ENCODE measurements at regions not wholly inside any gene's neighbourhood (a gene's known extent, or its start where the extent isn't known, plus 50 kb on each side); places are given as distances from the start of the nearest gene placed in this dataset.
"Not testable (repeated sequence)": the region's sequence is repeated elsewhere in the genome, so short reads cannot be mapped to it uniquely, and the experiment has no call there.

DNA sequence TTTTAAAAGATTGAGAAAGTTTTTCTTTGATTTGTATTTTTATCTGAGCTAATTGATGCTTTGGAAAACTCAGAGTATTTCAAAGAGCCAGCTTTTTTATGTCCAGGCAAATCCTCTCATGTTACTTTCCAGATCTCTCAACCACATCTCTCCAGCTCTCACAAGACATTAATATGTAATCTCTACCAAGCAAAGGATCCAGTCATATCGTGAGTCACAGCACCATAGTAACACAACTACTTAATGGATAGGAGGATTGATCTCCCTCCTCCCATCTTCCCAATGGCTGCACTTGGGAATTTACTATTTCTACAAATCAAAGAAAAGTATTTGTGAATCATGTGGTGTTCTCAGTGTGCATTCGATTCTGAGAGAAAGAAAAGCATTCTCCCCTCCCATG is 63.3 kb downstream of the POU4F1 start:
- no peak for DNase-seq (ENCODE audit: low read depth)

DNA sequence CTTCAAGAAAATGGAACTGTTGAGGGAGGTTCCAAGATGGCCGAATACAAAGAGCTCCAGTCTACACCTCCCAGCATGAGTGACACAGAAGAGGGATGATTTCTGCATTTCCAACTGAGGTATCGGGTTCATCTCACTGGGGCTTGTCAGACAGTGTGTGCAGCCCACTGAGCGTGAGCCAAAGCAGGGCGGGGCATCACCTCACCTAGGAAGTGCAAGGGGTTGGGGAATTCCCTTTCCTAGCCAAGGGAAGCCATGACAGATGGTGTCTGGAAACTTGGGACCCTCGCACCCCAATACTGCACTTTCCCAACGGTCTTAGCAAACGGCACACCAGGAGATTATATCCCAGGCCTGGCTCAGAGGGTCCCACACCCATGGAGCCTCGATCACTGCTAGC is 77.3 kb downstream of the POU4F1 start:
- DNase-seq (ENCODE audit: low read depth) = not testable (repeated sequence)

- no peak for DNase-seq (ENCODE audit: low read depth)
Measured at GRCh38 chr13:78524936-78525335, 78.4 kb downstream of the POU4F1 start.

DNA sequence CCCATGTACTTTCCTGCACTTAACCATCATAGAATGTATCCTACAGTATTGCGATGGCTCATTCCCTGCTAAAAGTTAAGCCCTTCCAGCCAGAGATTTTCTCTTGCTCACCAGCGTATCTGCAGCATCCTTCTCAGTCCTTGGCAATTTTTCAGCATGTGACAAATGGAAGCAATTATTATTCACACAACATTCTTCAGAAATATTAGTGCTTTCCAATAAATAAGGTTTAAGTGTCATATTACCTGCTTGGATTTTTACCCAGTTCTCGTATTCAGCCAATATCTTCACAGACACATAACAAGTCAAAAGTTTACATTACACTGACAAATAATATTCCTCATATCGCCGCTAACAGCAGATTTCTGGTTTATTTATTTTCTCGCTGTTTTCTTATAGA is 82.3 kb downstream of the POU4F1 start:
- DNase-seq (ENCODE audit: low read depth) = no peak

GRCh38 chr13:78520425-78520824 is 82.9 kb downstream of the POU4F1 start:
- no peak for DNase-seq (ENCODE audit: low read depth)

DNA sequence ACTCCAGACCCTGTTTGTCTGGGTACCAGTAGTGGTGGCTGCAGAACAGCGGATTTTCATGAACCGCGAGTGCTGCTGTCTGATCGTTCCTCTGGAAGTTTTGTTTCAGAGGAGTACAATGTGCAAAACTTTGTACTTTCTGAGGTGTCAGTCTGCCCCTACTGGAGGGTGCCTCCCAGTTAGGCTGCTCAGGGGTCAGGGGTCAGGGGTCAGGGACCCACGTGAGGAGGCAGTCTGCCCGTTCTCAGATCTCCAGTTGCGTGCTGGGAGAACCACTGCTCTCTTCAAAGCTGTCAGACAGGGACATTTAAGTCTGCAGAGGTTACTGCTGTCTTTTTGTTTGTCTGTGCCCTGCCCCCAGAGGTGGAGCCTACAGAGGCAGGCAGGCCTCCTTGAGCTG is 84.9 kb downstream of the POU4F1 start:
- not testable (repeated sequence) for DNase-seq (ENCODE audit: low read depth)

DNA sequence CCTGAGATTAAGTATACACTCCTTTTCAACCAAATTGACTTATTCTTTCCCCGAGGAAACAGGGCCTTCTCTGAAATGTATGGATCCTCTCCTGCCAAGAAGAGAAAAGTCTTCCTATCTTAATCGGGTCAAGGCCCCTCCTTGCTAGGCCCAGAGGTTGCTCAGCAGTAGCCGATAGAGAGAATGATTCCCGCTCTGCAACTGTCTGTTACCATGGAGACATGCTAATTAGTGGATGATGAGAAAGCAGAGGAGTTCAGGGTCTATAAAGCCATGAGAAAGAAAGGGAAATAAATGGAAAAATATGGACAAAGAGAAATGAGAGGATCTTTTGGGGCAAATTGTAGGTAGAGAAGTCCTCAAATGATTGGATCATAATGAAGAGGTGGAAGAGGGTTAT is 103.5 kb downstream of the POU4F1 start:
- no peak for DNase-seq (ENCODE audit: low read depth)

DNA sequence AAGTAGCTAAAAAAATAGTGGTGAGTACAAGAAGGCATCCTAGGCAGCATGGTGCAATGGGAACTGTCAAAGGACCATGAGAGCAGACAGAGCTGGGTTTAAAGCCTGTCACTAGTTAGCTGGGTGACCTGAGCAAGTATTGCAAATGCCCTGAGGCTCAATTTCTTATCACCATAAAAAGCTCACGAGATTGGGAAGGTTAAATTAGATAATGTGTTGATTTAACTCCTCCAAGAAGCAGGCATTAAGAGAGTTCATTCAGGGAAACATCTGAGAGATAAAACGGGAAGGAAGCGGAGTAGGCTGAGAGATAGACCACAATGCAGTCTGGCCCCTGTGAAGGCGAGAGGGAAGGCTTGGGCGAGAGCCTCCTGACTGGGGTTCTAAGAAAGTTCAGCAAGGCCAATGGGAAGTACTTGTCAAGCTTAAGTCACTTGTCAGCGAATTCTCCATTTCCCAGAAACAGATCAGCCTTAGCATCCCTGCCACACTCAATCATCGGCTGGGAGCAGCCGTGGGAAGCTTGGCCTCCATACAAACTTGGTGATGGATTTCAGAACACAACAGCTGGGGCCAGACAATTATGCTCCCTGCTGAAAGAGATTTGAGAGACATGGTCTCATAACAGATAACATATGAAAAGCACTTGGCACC is 105.5 kb downstream of the POU4F1 start:
- no peak for DNase-seq (ENCODE audit: low read depth)

- DNase-seq (ENCODE audit: low read depth) = no peak
Measured at GRCh38 chr13:78491978-78492377, 111.4 kb downstream of the POU4F1 start.

- not testable (repeated sequence) for DNase-seq (ENCODE audit: low read depth)
Measured at GRCh38 chr13:78490225-78490624, 113.1 kb downstream of the POU4F1 start.

DNA sequence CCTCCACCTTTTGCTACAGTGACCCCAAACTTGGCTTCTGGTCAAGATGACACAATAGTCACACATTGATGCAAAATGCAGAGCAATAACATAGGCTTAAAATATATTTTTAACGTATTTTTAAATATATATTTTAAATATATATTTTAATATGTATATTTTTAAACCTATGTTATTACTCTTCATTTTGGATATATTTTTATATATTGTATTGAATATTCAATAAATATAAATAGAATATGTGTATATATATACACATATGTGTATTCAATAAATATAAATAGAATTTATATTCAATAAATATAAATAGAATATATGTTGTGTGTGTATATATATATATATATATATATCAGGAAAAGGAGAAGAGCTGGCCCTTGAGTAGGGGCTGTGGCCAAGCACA is 115.6 kb downstream of the POU4F1 start:
- DNase-seq (ENCODE audit: low read depth) = no peak

DNA sequence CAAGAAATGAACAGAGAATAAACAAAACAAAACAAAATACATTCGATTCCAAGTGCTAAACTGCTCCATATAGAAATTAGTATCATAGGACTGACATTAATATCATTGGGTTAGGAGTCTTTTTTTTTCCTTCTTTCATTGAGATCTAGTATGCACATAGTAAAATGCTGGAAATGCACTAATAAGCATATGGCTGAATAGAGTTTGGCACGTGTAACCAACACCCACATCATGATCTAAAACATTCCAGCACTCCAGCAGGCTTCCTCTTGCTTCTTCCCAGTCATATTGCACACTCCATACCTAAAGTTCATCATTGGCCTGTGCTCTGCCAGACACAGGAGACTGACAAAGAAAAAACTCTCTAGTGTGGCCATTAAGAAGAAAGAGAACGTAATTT is 117.5 kb downstream of the POU4F1 start:
- DNase-seq (ENCODE audit: low read depth) = no peak

- DNase-seq (ENCODE audit: low read depth) = no peak
Measured at GRCh38 chr13:78478183-78478582, 125.2 kb downstream of the POU4F1 start.

GRCh38 chr13:78476910-78477309 is 126.4 kb downstream of the POU4F1 start:
- no peak for DNase-seq (ENCODE audit: low read depth)

- DNase-seq (ENCODE audit: low read depth) = no peak
Measured at GRCh38 chr13:78468621-78469020, 134.7 kb downstream of the POU4F1 start.

GRCh38 chr13:78465250-78465649 is 138.1 kb downstream of the POU4F1 start:
- DNase-seq (ENCODE audit: low read depth) = no peak

- no peak for DNase-seq (ENCODE audit: low read depth)
Measured at GRCh38 chr13:78460176-78460575, 143.2 kb downstream of the POU4F1 start.

DNA sequence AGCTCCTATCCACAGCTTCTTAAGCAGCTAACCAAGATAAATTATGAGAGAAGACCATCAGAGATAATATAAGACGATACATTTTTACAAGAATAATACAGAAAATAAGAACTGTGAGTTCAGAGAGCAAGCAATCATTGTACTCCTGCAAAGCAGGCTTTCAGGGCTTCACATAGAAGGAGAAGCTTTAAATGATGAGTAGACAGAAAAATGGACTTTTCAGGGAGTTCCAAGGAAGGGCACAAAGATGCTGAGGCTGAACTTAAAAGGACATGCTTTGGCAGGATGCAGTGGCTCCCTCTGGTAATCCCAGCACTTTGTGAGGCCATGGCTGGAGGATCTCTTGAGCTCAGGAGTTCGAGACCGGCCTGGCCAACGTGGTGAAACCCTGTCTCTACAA is 159.5 kb downstream of the POU4F1 start:
- no peak for DNase-seq (ENCODE audit: low read depth)

- DNase-seq (ENCODE audit: low read depth) = no peak
Measured at GRCh38 chr13:78437781-78438180, 165.6 kb downstream of the POU4F1 start.

- no peak for DNase-seq (ENCODE audit: low read depth)
Measured at GRCh38 chr13:78436311-78436710, 167.0 kb downstream of the POU4F1 start.

DNA sequence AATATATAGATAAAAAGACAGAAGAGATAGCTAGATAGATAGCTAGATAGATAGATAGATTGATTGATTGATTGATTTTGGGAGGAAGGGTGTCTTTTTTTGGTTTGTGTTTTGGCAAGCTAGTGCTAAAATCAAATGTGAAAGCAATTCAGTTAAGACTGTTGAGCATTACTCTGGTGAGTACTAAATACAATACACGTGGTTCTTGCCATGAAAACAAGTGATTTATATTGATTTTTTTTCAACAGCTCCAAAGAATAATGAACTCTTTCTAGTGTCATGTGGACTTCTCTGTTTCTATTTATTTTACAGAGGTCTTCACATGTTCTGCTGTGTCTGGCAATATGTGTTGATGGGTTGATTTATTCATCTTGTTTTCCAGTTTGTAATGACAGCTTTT is 172.0 kb downstream of the POU4F1 start:
- DNase-seq (ENCODE audit: low read depth) = no peak

DNA sequence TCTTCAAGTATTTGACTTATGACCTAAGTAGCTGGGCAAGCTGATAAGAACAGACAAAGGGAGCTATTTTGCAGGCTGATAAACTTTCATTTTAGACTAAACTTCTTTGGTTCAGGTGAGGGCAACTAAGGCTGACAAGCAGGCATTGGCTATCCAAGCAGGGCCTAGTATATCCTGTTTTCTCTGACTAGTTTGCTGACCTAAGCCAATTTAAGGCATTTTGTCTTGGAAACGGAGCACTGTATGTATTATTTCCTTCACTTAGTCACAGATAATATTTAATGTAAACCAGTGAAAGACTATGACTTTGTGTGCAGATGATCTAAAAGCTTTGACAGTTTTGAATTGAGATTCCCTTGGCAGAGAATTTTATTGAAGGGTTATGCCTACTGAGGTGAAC is 172.5 kb downstream of the POU4F1 start:
- DNase-seq (ENCODE audit: low read depth) = no peak

GRCh38 chr13:78430166-78430791 is 173.1 kb downstream of the POU4F1 start:
- DNase-seq (ENCODE audit: low read depth) = no peak

DNA sequence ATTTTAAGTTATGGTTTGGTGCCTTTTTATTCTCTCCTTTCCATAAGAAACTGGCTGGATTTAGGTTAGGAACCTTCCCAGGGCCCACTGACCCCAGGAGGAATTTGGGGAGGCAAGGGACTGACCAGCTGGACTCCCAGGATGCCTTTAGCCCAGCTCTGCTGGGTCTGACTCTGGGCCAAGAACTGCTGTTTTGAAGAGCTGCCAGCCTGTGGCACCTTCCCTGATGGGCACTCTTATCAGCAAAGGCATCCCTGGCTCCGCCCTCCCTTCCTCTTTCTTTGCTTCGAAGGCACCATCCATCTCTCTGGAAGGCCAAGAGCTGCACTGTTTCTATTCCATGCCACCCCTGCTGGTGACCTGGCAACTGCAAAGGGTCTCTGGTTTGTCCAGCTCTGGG is 174.7 kb downstream of the POU4F1 start:
- DNase-seq (ENCODE audit: low read depth) = no peak

Measured in activated gamma-delta T cell treated with anti-CD3 and anti-CD28 coated beads, Interleukin-2, amount 50 U/mL, for 16 hours (primary cell).